GM12873 (cell line): ENCODE measurements at regions not wholly inside any gene's neighbourhood (a gene's known extent, or its start where the extent isn't known, plus 50 kb on each side); places are given as distances from the start of the nearest gene placed in this dataset.

Experiments
- TF ChIP-seq, protein P1 (sequence below): IDR thresholded peaks from 2 replicates; pipeline ENCODE4 v1.5.1; 2012; ENCODE audit warnings: low read depth, mild to moderate bottlenecking, moderate library complexity, low read length, control low read depth; ENCODE audit not compliant: insufficient read depth; ENCODE audit errors: missing control alignments

DNA sequence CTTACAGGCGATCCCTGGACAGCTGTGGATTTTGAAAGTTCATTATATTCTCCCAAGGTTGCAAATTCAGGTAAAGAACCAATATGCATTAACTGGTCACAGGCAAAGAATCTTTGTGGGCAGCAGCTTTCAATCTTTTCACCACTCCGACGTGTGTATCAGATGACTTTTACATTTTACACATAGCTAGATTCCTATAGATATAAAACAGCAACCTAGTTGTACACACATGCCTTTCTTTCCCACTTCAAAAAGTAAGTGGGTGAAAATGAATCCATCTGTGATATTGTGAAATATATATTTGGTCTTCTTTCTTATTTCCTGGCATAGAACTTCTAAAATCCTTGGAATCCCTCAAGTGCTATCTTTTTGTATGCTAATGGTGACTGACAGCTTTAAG, 72.5 kb downstream of the SCG2 start:
- TF ChIP-seq, protein P1, sequence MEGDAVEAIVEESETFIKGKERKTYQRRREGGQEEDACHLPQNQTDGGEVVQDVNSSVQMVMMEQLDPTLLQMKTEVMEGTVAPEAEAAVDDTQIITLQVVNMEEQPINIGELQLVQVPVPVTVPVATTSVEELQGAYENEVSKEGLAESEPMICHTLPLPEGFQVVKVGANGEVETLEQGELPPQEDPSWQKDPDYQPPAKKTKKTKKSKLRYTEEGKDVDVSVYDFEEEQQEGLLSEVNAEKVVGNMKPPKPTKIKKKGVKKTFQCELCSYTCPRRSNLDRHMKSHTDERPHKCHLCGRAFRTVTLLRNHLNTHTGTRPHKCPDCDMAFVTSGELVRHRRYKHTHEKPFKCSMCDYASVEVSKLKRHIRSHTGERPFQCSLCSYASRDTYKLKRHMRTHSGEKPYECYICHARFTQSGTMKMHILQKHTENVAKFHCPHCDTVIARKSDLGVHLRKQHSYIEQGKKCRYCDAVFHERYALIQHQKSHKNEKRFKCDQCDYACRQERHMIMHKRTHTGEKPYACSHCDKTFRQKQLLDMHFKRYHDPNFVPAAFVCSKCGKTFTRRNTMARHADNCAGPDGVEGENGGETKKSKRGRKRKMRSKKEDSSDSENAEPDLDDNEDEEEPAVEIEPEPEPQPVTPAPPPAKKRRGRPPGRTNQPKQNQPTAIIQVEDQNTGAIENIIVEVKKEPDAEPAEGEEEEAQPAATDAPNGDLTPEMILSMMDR: no peak

DNA sequence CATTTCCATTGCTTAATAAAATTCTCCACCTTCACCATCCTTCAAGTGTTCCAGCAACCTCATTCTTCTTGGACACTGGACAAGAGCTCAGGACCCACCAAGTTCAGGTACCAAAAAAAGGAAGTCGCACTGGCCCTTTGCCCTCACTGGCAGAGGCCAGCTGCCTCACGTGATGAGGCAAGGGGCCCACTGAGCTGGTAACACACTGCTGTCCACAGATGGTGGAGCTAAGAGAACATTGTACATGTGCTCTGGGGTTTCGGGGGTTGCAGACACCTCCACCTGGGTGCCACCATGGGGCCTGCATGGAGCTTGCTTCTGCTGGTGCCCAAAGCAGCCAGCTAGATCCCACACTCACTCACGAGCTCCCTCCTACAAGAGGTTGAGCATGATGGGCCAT, 71.3 kb downstream of the SCG2 start:
- TF ChIP-seq, protein P1: no peak

DNA sequence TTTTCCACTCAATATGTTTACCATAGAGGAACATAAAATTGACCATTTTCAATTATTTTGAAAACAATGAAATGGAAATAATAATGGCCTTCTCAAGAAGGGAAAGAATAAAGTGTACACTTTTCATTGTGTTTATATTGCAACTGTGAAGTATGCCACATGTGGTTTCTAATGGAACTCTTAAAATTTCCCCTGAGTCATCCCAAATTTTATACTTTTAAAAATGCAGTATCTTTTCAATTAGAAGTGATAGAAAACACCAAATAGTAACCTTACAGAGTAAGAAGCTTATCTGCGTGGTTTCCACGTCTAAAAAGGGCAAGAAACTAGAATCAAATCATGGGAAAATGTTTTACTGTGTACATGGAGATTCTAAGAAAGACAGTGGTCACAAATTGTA, 70.0 kb downstream of the SCG2 start:
- TF ChIP-seq, protein P1: no peak

DNA sequence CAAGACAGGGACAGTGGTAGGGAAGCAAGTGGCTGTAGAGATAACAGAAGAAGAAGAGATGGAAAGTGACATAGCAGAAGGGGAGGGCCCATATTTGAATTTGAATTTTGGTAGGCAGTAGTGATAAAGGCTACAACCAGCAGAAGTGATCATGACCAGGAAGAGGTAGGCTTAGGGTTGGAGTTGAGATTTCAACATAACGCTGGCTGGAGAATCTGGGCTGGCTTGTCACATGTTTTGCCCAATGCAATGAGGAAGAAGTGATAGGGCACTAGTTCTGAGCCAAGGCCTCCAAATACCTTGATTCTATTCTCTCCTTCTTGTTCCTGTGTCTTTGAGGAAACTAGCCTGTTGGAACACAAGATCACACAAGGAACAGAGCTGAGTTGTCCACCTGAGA, 69.4 kb downstream of the SCG2 start:
- TF ChIP-seq, protein P1: no peak

DNA sequence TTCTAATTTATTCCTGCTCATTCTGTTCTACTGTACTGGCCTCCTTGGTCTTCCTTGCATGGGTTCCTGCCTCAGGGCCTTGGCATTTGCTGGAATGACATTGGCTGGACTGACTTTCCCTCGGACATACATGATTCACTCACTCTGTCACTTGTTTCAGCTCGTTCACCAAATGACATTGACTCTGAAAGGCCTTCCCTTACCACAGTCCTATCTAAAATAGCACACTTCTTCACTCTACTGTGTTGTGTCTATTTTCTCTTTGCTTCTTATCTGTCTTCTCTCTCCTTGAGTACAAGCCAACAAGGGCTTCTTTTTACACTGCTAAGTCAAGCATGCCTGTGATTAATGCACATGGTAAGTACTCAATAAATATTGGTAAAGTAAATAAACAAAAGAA, 65.6 kb downstream of the SCG2 start:
- TF ChIP-seq, protein P1: no peak

DNA sequence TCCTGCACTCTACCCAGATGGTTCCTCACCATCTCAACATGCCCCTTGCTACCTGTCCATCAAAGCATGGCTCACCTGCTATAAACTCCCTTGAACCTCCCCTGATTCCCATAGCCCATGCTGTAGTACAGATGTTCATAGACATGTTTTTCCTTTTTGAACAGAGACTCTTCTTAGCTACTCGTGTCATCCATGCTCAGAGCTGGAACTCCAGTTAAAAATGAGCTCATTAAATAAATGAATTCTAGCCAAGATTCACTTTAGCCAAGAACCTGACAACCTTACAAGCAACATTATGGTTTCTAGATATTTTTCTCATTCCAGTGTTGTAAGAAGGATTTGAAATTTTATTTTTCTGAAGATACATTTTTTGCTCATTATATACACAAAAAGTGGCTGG, 65.0 kb downstream of the SCG2 start:
- TF ChIP-seq, protein P1: no peak

DNA sequence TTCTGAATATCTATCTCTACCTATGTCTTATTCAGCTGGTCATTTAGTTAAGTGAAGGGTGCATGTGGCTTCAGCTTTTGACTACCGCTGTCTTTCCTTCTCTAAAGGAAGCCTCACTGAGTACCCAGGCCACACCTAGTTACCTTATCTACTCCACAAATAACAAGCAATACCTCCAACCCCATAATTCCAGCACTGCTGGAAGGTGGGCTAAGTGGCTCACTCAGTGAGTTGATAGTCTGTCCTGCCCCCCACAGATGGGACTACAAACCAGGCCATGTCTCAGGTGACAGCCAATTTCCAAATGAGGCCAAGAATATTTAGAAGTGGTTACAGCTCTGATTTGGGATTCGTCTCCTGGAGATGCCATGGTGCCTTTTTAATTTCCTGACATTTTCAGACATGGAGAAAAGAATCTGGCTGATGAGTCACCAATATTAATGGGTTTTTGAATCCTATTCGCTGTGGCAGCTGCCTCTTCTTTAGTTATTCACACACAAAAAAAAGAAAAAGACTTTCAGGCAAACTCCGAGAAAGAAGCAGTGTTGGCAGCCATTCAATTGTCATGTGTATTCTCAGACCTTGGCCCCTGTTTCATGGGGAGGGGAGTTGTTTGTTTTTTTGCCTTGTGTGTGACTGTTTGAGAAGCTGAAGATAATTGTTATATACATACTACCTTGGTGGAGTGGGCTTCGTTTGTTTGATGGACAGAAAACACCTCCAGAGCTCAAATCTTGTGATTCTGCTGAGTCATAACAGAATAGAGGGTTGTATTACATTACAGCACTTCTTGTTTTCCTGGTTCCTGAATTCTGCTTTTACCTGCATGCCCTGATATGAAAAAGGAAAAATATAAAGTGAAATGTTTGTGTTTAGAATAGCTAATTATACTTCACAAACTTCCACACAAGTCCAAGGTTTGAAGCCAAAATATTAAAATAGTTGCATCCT, 64.2 kb downstream of the SCG2 start:
- TF ChIP-seq, protein P1: no peak
